ENCODE measurements at regions not wholly inside any gene's neighbourhood (a gene's known extent, or its start where the extent isn't known, plus 50 kb on each side); places are given as distances from the start of the nearest gene placed in this dataset.
"Not testable (repeated sequence)": the region's sequence is repeated elsewhere in the genome, so short reads cannot be mapped to it uniquely, and the experiment has no call there.

GRCh38 chr18:22504251-22505030 lies 86.7 kb upstream of the CTAGE1 start:
- peak; percentile 69 for DNase-seq

- peak; percentile 31 for DNase-seq
Observed at GRCh38 chr18:22505141-22505591, 87.5 kb upstream of the CTAGE1 start.

- DNase-seq = no peak
Observed at GRCh38 chr18:22507055-22507454, 89.3 kb upstream of the CTAGE1 start.

- no peak for DNase-seq
Observed at GRCh38 chr18:22509423-22509822, 91.7 kb upstream of the CTAGE1 start.

- no peak for DNase-seq
Observed at GRCh38 chr18:22510697-22511096, 93.0 kb upstream of the CTAGE1 start.

- DNase-seq = no peak
Observed at GRCh38 chr18:22513721-22514481, 96.2 kb upstream of the CTAGE1 start.

GRCh38 chr18:22514655-22515054 lies 96.9 kb upstream of the CTAGE1 start:
- no peak for DNase-seq

- DNase-seq = no peak
Observed at GRCh38 chr18:22515250-22515649, 97.5 kb upstream of the CTAGE1 start.

GRCh38 chr18:22517356-22517755 lies 99.6 kb upstream of the CTAGE1 start:
- DNase-seq = peak; percentile 5

GRCh38 chr18:22521026-22521707 lies 103.5 kb upstream of the CTAGE1 start:
- no peak for DNase-seq

- DNase-seq = no peak
Observed at GRCh38 chr18:22523481-22523880, 105.8 kb upstream of the CTAGE1 start.

- no peak for DNase-seq
Observed at GRCh38 chr18:22524783-22525182, 107.1 kb upstream of the CTAGE1 start.

GRCh38 chr18:22525313-22525712 lies 107.6 kb upstream of the CTAGE1 start:
- no peak for DNase-seq

GRCh38 chr18:22525883-22526282 lies 108.2 kb upstream of the CTAGE1 start:
- no peak for DNase-seq

GRCh38 chr18:22528291-22528690 lies 110.6 kb upstream of the CTAGE1 start:
- DNase-seq = no peak

GRCh38 chr18:22534706-22535105 lies 117.0 kb upstream of the CTAGE1 start:
- DNase-seq = not testable (repeated sequence)

GRCh38 chr18:22536558-22536957 lies 118.8 kb upstream of the CTAGE1 start:
- DNase-seq = no peak

- peak; percentile 57 for DNase-seq
Observed at GRCh38 chr18:22538426-22538825, 120.7 kb upstream of the CTAGE1 start.

GRCh38 chr18:22539051-22539765 lies 121.5 kb upstream of the CTAGE1 start:
- no peak for DNase-seq

- DNase-seq = no peak
Observed at GRCh38 chr18:22541232-22541631, 123.5 kb upstream of the CTAGE1 start.

GRCh38 chr18:22542406-22542835 lies 124.7 kb upstream of the CTAGE1 start:
- peak; percentile 72 for DNase-seq

GRCh38 chr18:22543769-22544168 lies 126.1 kb upstream of the CTAGE1 start:
- DNase-seq = peak; percentile 31

GRCh38 chr18:22544626-22545025 lies 126.9 kb upstream of the CTAGE1 start:
- DNase-seq = no peak

All from fibroblast of skin of right biceps (primary cell).